ENCODE measurements at regions not wholly inside any gene's neighbourhood (a gene's known extent, or its start where the extent isn't known, plus 50 kb on each side); places are given as distances from the start of the nearest gene placed in this dataset.

GRCh38 chr10:83333566-83333965 is 805.7 kb upstream of the GHITM start:
- TF ChIP-seq POLR2A (IDR thresholded peaks at IDR 0.05) (no peak), CTCF (IDR thresholded peaks at IDR 0.05) (no peak), POLR2AphosphoS5 (IDR thresholded peaks at IDR 0.05; ENCODE audit: insufficient read depth in 1 of 2, low read depth in 1 of 2) (no peak)

Data from vagina (tissue), 2 donors.